ENCODE measurements at regions not wholly inside any gene's neighbourhood (a gene's known extent, or its start where the extent isn't known, plus 50 kb on each side); places are given as distances from the start of the nearest gene placed in this dataset.
"Not testable (repeated sequence)": the region's sequence is repeated elsewhere in the genome, so short reads cannot be mapped to it uniquely, and the experiment has no call there.

- TF ChIP-seq CTCF, POLR2A (IDR thresholded peaks at IDR 0.05): not testable (repeated sequence)
Observed at GRCh38 chr5:90320348-90320747, 89.2 kb downstream of the CETN3 start.
